ENCODE measurements at regions not wholly inside any gene's neighbourhood (a gene's known extent, or its start where the extent isn't known, plus 50 kb on each side); places are given as distances from the start of the nearest gene placed in this dataset.
"Not testable (repeated sequence)": the region's sequence is repeated elsewhere in the genome, so short reads cannot be mapped to it uniquely, and the experiment has no call there.

- no peak overlapping the region for H3K4me2 ChIP-seq (ENCODE audit: low read depth, low read length, poor library complexity, severe bottlenecking)
Observed at GRCh38 chr9:33660772-33661171, 134.6 kb upstream of the PRSS3 start.

GRCh38 chr9:33661176-33661575 lies 134.2 kb upstream of the PRSS3 start:
- TF ChIP-seq EZH2phosphoT487 (conservative IDR thresholded peaks at IDR 0.05; ENCODE audit: low read length) (no peak), CTCF (IDR thresholded peaks at IDR 0.05; ENCODE audit: insufficient read depth, low read length, poor library complexity, severe bottlenecking) (no peak)
- H2AFZ ChIP-seq (ENCODE audit: low read depth, low read length, severe bottlenecking): no peak overlapping the region
- no peaks in the 10 kb centered on the region for H3K79me2 ChIP-seq (ENCODE audit: insufficient read depth, low read length)
- no peak overlapping the region for H3K4me3 ChIP-seq (ENCODE audit: insufficient read depth, low read length, poor library complexity, severe bottlenecking)
- H3K36me3 ChIP-seq (ENCODE audit: low read length): no peaks in the 10 kb centered on the region
- no peaks in the 10 kb centered on the region for H4K20me1 ChIP-seq (ENCODE audit: low read depth, low read length)
- no peaks in the 10 kb centered on the region for H3K9me2 ChIP-seq (replicated peaks; ENCODE audit: insufficient read depth, low read length)
- H3K9me3 ChIP-seq (ENCODE audit: insufficient read depth, low read length): no peaks in the 10 kb centered on the region
- no peaks in the 10 kb centered on the region for H3F3A ChIP-seq (ENCODE audit: insufficient read depth)
- H3K27ac ChIP-seq (ENCODE audit: low read depth, low read length): no peak overlapping the region
- no peak overlapping the region for H3K4me2 ChIP-seq (ENCODE audit: low read depth, low read length, poor library complexity, severe bottlenecking)
- no peak overlapping the region for H3K9ac ChIP-seq (ENCODE audit: low read length)
- no peaks in the 10 kb centered on the region for H3K27me3 ChIP-seq (ENCODE audit: low read length)

More at GRCh38 chr9:33660772-33661171, 134.6 kb upstream of the PRSS3 start:
- Histone ChIP-seq H3F3A (ENCODE audit: insufficient read depth) (no peaks in the 10 kb centered on the region), H3K36me3 (ENCODE audit: low read length) (no peaks in the 10 kb centered on the region), H3K27ac (ENCODE audit: low read depth, low read length) (no peak overlapping the region), H3K4me3 (ENCODE audit: insufficient read depth, low read length, poor library complexity, severe bottlenecking) (no peak overlapping the region), H3K27me3 (ENCODE audit: low read length) (no peaks in the 10 kb centered on the region), H3K9me3 (ENCODE audit: insufficient read depth, low read length) (no peaks in the 10 kb centered on the region), H3K9ac (ENCODE audit: low read length) (no peak overlapping the region), H4K20me1 (ENCODE audit: low read depth, low read length) (no peaks in the 10 kb centered on the region), H3K9me2 (replicated peaks; ENCODE audit: insufficient read depth, low read length) (no peaks in the 10 kb centered on the region), H3K79me2 (ENCODE audit: insufficient read depth, low read length) (no peaks in the 10 kb centered on the region), H2AFZ (ENCODE audit: low read depth, low read length, severe bottlenecking) (no peak overlapping the region)
- TF ChIP-seq CTCF (IDR thresholded peaks at IDR 0.05; ENCODE audit: insufficient read depth, low read length, poor library complexity, severe bottlenecking) (no peak), EZH2phosphoT487 (conservative IDR thresholded peaks at IDR 0.05; ENCODE audit: low read length) (no peak)

GRCh38 chr9:33662871-33663270 lies 132.5 kb upstream of the PRSS3 start:
- no peaks in the 10 kb centered on the region for H3K79me2 ChIP-seq (ENCODE audit: insufficient read depth, low read length)
- no peak overlapping the region for H2AFZ ChIP-seq (ENCODE audit: low read depth, low read length, severe bottlenecking)
- H3K27ac ChIP-seq (ENCODE audit: low read depth, low read length): no peak overlapping the region
- H3K36me3 ChIP-seq (ENCODE audit: low read length): no peaks in the 10 kb centered on the region
- H3K4me3 ChIP-seq (ENCODE audit: insufficient read depth, low read length, poor library complexity, severe bottlenecking): no peak overlapping the region
- no peaks in the 10 kb centered on the region for H3F3A ChIP-seq (ENCODE audit: insufficient read depth)
- H3K4me2 ChIP-seq (ENCODE audit: low read depth, low read length, poor library complexity, severe bottlenecking): no peak overlapping the region
- H3K9me3 ChIP-seq (ENCODE audit: insufficient read depth, low read length): no peaks in the 10 kb centered on the region
- no peaks in the 10 kb centered on the region for H4K20me1 ChIP-seq (ENCODE audit: low read depth, low read length)
- H3K27me3 ChIP-seq (ENCODE audit: low read length): no peaks in the 10 kb centered on the region
- H3K9ac ChIP-seq (ENCODE audit: low read length): no peak overlapping the region
- no peaks in the 10 kb centered on the region for H3K9me2 ChIP-seq (replicated peaks; ENCODE audit: insufficient read depth, low read length)
- no peak for TF ChIP-seq CTCF (IDR thresholded peaks at IDR 0.05; ENCODE audit: insufficient read depth, low read length, poor library complexity, severe bottlenecking)
- TF ChIP-seq EZH2phosphoT487 (conservative IDR thresholded peaks at IDR 0.05; ENCODE audit: low read length): no peak

GRCh38 chr9:33676194-33676745 lies 119.1 kb upstream of the PRSS3 start:
- Histone ChIP-seq H2AFZ (ENCODE audit: low read depth, low read length, severe bottlenecking) (peak overlapping the region; percentile 88), H3K9ac (ENCODE audit: low read length) (peak overlapping the region; percentile 39; the same call in 1 of the 2 replicates), H3K4me2 (ENCODE audit: low read depth, low read length, poor library complexity, severe bottlenecking) (peak overlapping the region; percentile 55), H3K4me3 (ENCODE audit: insufficient read depth, low read length, poor library complexity, severe bottlenecking) (peak overlapping the region; percentile 28)
- not testable (repeated sequence) for H3F3A ChIP-seq (ENCODE audit: insufficient read depth); H3K27ac ChIP-seq (ENCODE audit: low read depth, low read length); H3K36me3 ChIP-seq (ENCODE audit: low read length); H3K79me2 ChIP-seq (ENCODE audit: insufficient read depth, low read length); H4K20me1 ChIP-seq (ENCODE audit: low read depth, low read length); H3K9me2 ChIP-seq (replicated peaks; ENCODE audit: insufficient read depth, low read length); H3K9me3 ChIP-seq (ENCODE audit: insufficient read depth, low read length); H3K27me3 ChIP-seq (ENCODE audit: low read length)
